ENCODE measurements at regions not wholly inside any gene's neighbourhood (a gene's known extent, or its start where the extent isn't known, plus 50 kb on each side); places are given as distances from the start of the nearest gene placed in this dataset.

GRCh38 chr12:76649099-76649498 lies 89.5 kb upstream of the OSBPL8 start:
- CTCF ChIA-PET: interaction anchor here (1.3 kb wide), 1 partner anchor 39 kb away, joined by 4 read pairs; no protein-coding TSS in a partner anchor
- ATAC-seq (no peak), DNase-seq (ENCODE audit: low spot score) (no peak)
- POLR2A ChIA-PET: no interaction called here
- Mint-ChIP-seq H3K27me3 (ENCODE audit: low read depth) (no peaks in the 10 kb centered on the region), H3K27ac (no peak overlapping the region), H3K9me3 (0 out of 2 replicates have a peak, but pooled peaks cover 3% of the 10 kb centered on the region), H3K36me3 (no peaks in the 10 kb centered on the region), H3K4me1 (no peaks in the 10 kb centered on the region), H3K4me3 (no peak overlapping the region)
- TF ChIP-seq CREM (CRISPR knock-in tag; IDR thresholded peaks at IDR 0.05) (no peak), OVOL2 (CRISPR knock-in tag; IDR thresholded peaks at IDR 0.05; ENCODE audit: borderline replicate concordance) (no peak), GRHL2 (CRISPR knock-in tag; IDR thresholded peaks at IDR 0.05; ENCODE audit: insufficient replicate concordance, severe bottlenecking) (no peak), HMGA2 (CRISPR knock-in tag; IDR thresholded peaks at IDR 0.05) (no peak), MAX (CRISPR knock-in tag; IDR thresholded peaks at IDR 0.05) (no peak), FOXK1 (CRISPR knock-in tag; IDR thresholded peaks at IDR 0.05) (no peak), STAT6 (CRISPR knock-in tag; conservative IDR thresholded peaks at IDR 0.05; ENCODE audit: low read depth) (no peak), ZBTB43 (CRISPR knock-in tag; IDR thresholded peaks at IDR 0.05) (no peak), HMGXB4 (CRISPR knock-in tag; IDR thresholded peaks at IDR 0.05) (no peak), TEAD4 (CRISPR knock-in tag; IDR thresholded peaks at IDR 0.05) (no peak), NR1H2 (CRISPR knock-in tag; IDR thresholded peaks at IDR 0.05) (no peak), KAT7 (CRISPR knock-in tag; IDR thresholded peaks at IDR 0.05; ENCODE audit: borderline replicate concordance) (no peak), SP1 (CRISPR knock-in tag; conservative IDR thresholded peaks at IDR 0.05) (no peak), ZMAT4 (CRISPR knock-in tag; IDR thresholded peaks at IDR 0.05) (no peak), TCF7 (CRISPR knock-in tag; IDR thresholded peaks at IDR 0.05; ENCODE audit: low read depth) (no peak), ATF1 (CRISPR knock-in tag; IDR thresholded peaks at IDR 0.05) (no peak), FOXJ3 (CRISPR knock-in tag; IDR thresholded peaks at IDR 0.05; ENCODE audit: borderline replicate concordance) (no peak), EMX1 (CRISPR knock-in tag; IDR thresholded peaks at IDR 0.05) (no peak), SMAD3 (CRISPR knock-in tag; IDR thresholded peaks at IDR 0.05; ENCODE audit: borderline replicate concordance) (no peak)

GRCh38 chr12:76652402-76652801 lies 92.8 kb upstream of the OSBPL8 start:
- no peaks in the 10 kb centered on the region; the same call in 1 of the 2 replicates for H3K9me3 Mint-ChIP-seq
- H3K4me3 Mint-ChIP-seq: no peak overlapping the region
- POLR2A ChIA-PET: no interaction called here
- CTCF ChIA-PET: interaction anchor here (1.3 kb wide), 2 partner anchors 22 to 31 kb away, joined by 3 read pairs; no protein-coding TSS in a partner anchor
- DNase-seq (ENCODE audit: low spot score): no peak
- H3K27me3 Mint-ChIP-seq (ENCODE audit: low read depth): no peaks in the 10 kb centered on the region
- H3K4me1 Mint-ChIP-seq: no peaks in the 10 kb centered on the region
- no peak overlapping the region for H3K27ac Mint-ChIP-seq
- no peak for ATAC-seq
- TF ChIP-seq ZNF317 (CRISPR knock-in tag; IDR thresholded peaks at IDR 0.05; ENCODE audit: borderline replicate concordance, low read depth): no peak
- H3K36me3 Mint-ChIP-seq: no peaks in the 10 kb centered on the region
